OCI-LY1 (cell line): ENCODE measurements at regions not wholly inside any gene's neighbourhood (a gene's known extent, or its start where the extent isn't known, plus 50 kb on each side); places are given as distances from the start of the nearest gene placed in this dataset.

Experiments used
- H2AFZ ChIP-seq: fragments of 200-600 bp; sonication (generic), shearing (Covaris generic); 2 replicates; pipeline ENCODE4 v1.6.0; 2014; ENCODE audit warnings: antibody characterized with exemption, mild to moderate bottlenecking, low read length
- H3F3A ChIP-seq: fragments of 200-600 bp; sonication (generic), shearing (Covaris generic); 2 replicates; pipeline ENCODE4 v1.6.0; 2014; ENCODE audit warnings: mild to moderate bottlenecking, antibody characterized with exemption, low read length, moderate library complexity; ENCODE audit not compliant: insufficient read depth
- H3K27ac ChIP-seq: fragments of 200-600 bp; sonication (generic); 2 replicates; pipeline ENCODE4 v1.5.1; 2014; ENCODE audit warnings: low read length, mixed run types, mild to moderate bottlenecking, low read depth; ENCODE audit not compliant: poor library complexity, severe bottlenecking
- H3K27me3 ChIP-seq: fragments of 200-600 bp; sonication (generic); 2 replicates; pipeline ENCODE4 v1.6.0; 2014; ENCODE audit warnings: antibody characterized with exemption, mild to moderate bottlenecking, low read length, moderate library complexity; ENCODE audit not compliant: insufficient read depth
- H3K36me3 ChIP-seq: fragments of 200-600 bp; sonication (generic); 2 replicates; pipeline ENCODE4 v1.6.1; 2014; ENCODE audit warnings: mild to moderate bottlenecking, antibody characterized with exemption, low read length, moderate library complexity, mixed read lengths; ENCODE audit not compliant: insufficient read depth
- H3K4me1 ChIP-seq: fragments of 200-600 bp; sonication (generic); 2 replicates; pipeline ENCODE4 v1.5.1; 2014; ENCODE audit warnings: mild to moderate bottlenecking, low read length, moderate library complexity; ENCODE audit not compliant: insufficient read depth, severe bottlenecking
- H3K4me2 ChIP-seq: fragments of 200-600 bp; sonication (generic), shearing (Covaris generic); 2 replicates; pipeline ENCODE4 v1.6.1; 2014; ENCODE audit warnings: low read length
- H3K4me3 ChIP-seq: fragments of 200-600 bp; sonication (generic); 2 replicates; pipeline ENCODE4 v1.5.1; 2014; ENCODE audit warnings: low read length, low read depth, mild to moderate bottlenecking, mixed read lengths; ENCODE audit not compliant: poor library complexity, severe bottlenecking
- H3K79me2 ChIP-seq: fragments of 200-600 bp; shearing (Covaris generic); 2 replicates; pipeline ENCODE4 v1.6.1; 2016; ENCODE audit warnings: mixed run types, low read length, mixed read lengths; ENCODE audit not compliant: insufficient read depth
- H3K9ac ChIP-seq: fragments of 200-600 bp; sonication (generic), shearing (Covaris generic); 2 replicates; pipeline ENCODE4 v1.6.1; 2014; ENCODE audit warnings: mild to moderate bottlenecking, low read length, mixed read lengths
- H3K9me2 ChIP-seq: fragments of 200-600 bp; sonication (generic), shearing (Covaris generic); 2 replicates; pipeline ENCODE4 v1.6.1; 2014; ENCODE audit warnings: low read depth, mild to moderate bottlenecking, low read length, mixed read lengths
- H3K9me3 ChIP-seq: fragments of 200-600 bp; shearing (Covaris generic); 2 replicates; pipeline ENCODE4 v1.6.1; 2014; ENCODE audit warnings: low read length, mixed read lengths
- H4K20me1 ChIP-seq: fragments of 200-600 bp; sonication (generic), shearing (Covaris generic); 2 replicates; pipeline ENCODE4 v1.6.0; 2016; ENCODE audit warnings: mild to moderate bottlenecking, low read length; ENCODE audit not compliant: insufficient read depth
- EZH2 ChIP-seq: fragments of 200-600 bp; sonication (generic), shearing (Covaris generic); IDR thresholded peaks from 2 replicates; pipeline ENCODE4 v1.8.0; 2017; ENCODE audit warnings: borderline replicate concordance, mixed run types, mild to moderate bottlenecking, antibody characterized with exemption, low read length, moderate library complexity, mixed read lengths
- TF ChIP-seq, protein P1 (sequence below): fragments of 200-600 bp; sonication (generic), shearing (Covaris generic); IDR thresholded peaks from 2 replicates; pipeline ENCODE4 v1.5.1; 2017; ENCODE audit warnings: mild to moderate bottlenecking, antibody characterized with exemption, low read length, moderate library complexity, mixed read lengths

DNA sequence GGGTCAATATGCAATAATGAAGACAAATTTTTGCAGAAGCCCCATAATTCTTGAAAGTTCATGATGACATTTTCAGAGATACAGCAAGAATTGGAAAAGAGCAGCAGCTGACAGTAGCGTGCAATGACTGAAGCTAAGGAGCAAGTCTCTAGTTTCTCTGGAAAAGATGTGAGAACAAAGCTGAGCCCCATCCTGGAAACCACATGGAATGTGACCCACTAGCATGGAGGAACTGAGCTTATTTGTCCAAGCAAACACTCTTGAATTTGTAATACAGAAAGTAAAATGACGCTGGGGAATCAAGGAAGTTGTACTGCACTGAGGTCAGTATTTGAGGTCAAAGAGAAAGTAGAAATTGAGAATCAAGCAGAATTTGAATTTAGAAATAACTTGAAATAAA, 1447.2 kb downstream of the FSTL5 start:
- H3K4me2 ChIP-seq: no peak overlapping the region
- no peaks in the 10 kb centered on the region for H3F3A ChIP-seq
- no peak overlapping the region for H3K9ac ChIP-seq
- H3K9me3 ChIP-seq: no peaks in the 10 kb centered on the region
- H3K36me3 ChIP-seq: no peaks in the 10 kb centered on the region
- H3K9me2 ChIP-seq: no peaks in the 10 kb centered on the region
- H3K4me3 ChIP-seq: no peak overlapping the region
- no peaks in the 10 kb centered on the region for H3K4me1 ChIP-seq
- TF ChIP-seq EZH2: no peak
- TF ChIP-seq, protein P1, sequence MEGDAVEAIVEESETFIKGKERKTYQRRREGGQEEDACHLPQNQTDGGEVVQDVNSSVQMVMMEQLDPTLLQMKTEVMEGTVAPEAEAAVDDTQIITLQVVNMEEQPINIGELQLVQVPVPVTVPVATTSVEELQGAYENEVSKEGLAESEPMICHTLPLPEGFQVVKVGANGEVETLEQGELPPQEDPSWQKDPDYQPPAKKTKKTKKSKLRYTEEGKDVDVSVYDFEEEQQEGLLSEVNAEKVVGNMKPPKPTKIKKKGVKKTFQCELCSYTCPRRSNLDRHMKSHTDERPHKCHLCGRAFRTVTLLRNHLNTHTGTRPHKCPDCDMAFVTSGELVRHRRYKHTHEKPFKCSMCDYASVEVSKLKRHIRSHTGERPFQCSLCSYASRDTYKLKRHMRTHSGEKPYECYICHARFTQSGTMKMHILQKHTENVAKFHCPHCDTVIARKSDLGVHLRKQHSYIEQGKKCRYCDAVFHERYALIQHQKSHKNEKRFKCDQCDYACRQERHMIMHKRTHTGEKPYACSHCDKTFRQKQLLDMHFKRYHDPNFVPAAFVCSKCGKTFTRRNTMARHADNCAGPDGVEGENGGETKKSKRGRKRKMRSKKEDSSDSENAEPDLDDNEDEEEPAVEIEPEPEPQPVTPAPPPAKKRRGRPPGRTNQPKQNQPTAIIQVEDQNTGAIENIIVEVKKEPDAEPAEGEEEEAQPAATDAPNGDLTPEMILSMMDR: no peak
- H3K27me3 ChIP-seq: no peaks in the 10 kb centered on the region
- H4K20me1 ChIP-seq: no peaks in the 10 kb centered on the region
- H2AFZ ChIP-seq: no peak overlapping the region
- H3K27ac ChIP-seq: no peak overlapping the region
- no peaks in the 10 kb centered on the region for H3K79me2 ChIP-seq

DNA sequence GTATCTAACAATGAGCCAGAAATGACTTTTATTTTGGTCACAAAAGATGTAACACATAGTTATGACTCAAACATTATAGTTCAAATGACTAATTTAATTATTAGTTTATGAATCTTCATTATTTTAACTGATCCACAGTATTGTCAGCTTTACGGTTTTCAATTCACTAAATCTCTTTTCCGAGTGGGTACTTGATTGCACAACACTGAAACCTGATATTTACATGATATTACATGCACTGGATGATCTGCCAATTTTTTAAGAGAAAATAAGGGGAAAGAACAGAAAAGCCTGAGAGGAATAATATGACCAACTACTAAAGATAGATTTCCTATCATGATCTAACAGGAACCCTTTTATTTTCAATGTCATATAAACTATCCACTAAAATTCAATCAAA, 1446.0 kb downstream of the FSTL5 start:
- TF ChIP-seq, protein P1: no peak
- no peak for TF ChIP-seq EZH2

DNA sequence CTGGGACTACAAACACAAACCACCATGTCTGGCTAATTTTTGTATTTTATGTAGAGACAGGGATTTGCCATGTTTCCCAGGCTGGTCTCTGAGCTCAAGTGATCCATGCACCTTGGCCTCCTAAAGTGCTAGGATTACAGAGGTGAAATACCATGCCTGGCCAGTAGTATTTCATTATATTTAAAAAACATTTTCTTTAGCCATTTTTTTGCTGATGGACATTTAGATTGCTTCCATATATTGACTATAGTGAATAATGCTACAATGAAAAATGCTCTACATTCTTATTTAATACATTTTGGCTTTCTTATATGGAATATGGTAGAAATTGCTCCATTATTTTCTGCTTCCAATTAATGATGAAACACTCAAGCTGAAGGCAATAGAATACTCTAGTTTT, 1439.7 kb downstream of the FSTL5 start:
- no peak overlapping the region for H3K4me3 ChIP-seq
- TF ChIP-seq, protein P1: no peak
- no peak for TF ChIP-seq EZH2
- no peak overlapping the region for H2AFZ ChIP-seq
- no peak overlapping the region for H3K4me2 ChIP-seq
- H4K20me1 ChIP-seq: no peaks in the 10 kb centered on the region
- H3K4me1 ChIP-seq: no peaks in the 10 kb centered on the region
- H3K79me2 ChIP-seq: no peaks in the 10 kb centered on the region
- no peaks in the 10 kb centered on the region for H3K9me2 ChIP-seq
- no peak overlapping the region for H3K27ac ChIP-seq
- no peak overlapping the region for H3K9ac ChIP-seq
- no peaks in the 10 kb centered on the region for H3K36me3 ChIP-seq
- H3F3A ChIP-seq: no peaks in the 10 kb centered on the region
- no peaks in the 10 kb centered on the region for H3K9me3 ChIP-seq
- H3K27me3 ChIP-seq: no peaks in the 10 kb centered on the region

More for the DNA sequence above, 1446.0 kb downstream of the FSTL5 start:
- Histone ChIP-seq H3K27me3 (no peaks in the 10 kb centered on the region), H3K36me3 (no peaks in the 10 kb centered on the region), H3K4me2 (no peak overlapping the region), H3K9me3 (no peaks in the 10 kb centered on the region), H2AFZ (no peak overlapping the region), H3K27ac (no peak overlapping the region), H3K9ac (no peak overlapping the region), H3K4me1 (no peaks in the 10 kb centered on the region), H3K9me2 (no peaks in the 10 kb centered on the region), H3K4me3 (no peak overlapping the region), H3F3A (no peaks in the 10 kb centered on the region), H3K79me2 (no peaks in the 10 kb centered on the region), H4K20me1 (no peaks in the 10 kb centered on the region)
